ENCODE measurements at regions not wholly inside any gene's neighbourhood (a gene's known extent, or its start where the extent isn't known, plus 50 kb on each side); places are given as distances from the start of the nearest gene placed in this dataset.

- TF ChIP-seq ZNF589 (CRISPR knock-in tag; conservative IDR thresholded peaks at IDR 0.05) (no peak), JUND (CRISPR knock-in tag; IDR thresholded peaks at IDR 0.05) (no peak), EP300 (IDR thresholded peaks at IDR 0.05; ENCODE audit: low read depth in 2 of 2, low read length in 2 of 2) (no peak), EP300 (CRISPR knock-in tag; IDR thresholded peaks at IDR 0.05; ENCODE audit: borderline replicate concordance) (no peak), HNRNPLL (IDR thresholded peaks at IDR 0.05; ENCODE audit: low read depth, low read length, poor library complexity, severe bottlenecking) (no peak), SP5 (CRISPR knock-in tag; IDR thresholded peaks at IDR 0.05; ENCODE audit: borderline replicate concordance, low read depth) (no peak), MTA3 (CRISPR knock-in tag; IDR thresholded peaks at IDR 0.05) (no peak), ZNF232 (CRISPR knock-in tag; IDR thresholded peaks at IDR 0.05; ENCODE audit: borderline replicate concordance) (no peak), MXI1 (IDR thresholded peaks at IDR 0.05; ENCODE audit: borderline replicate concordance, low read depth, low read length) (no peak), JUNB (CRISPR knock-in tag; IDR thresholded peaks at IDR 0.05; ENCODE audit: borderline replicate concordance) (no peak), REPIN1 (CRISPR knock-in tag; IDR thresholded peaks at IDR 0.05; ENCODE audit: borderline replicate concordance, low read depth) (no peak), CTCF (CRISPR knock-in tag; IDR thresholded peaks at IDR 0.05) (no peak), MNT (IDR thresholded peaks at IDR 0.05) (no peak), TP53 (CRISPR knock-in tag; conservative IDR thresholded peaks at IDR 0.05) (no peak)
Observed at GRCh38 chr5:84642324-84642723, 257.6 kb upstream of the EDIL3 start.

All from HepG2 (cell line).